MCF 10A (cell line): ENCODE measurements at regions not wholly inside any gene's neighbourhood (a gene's known extent, or its start where the extent isn't known, plus 50 kb on each side); places are given as distances from the start of the nearest gene placed in this dataset.

ENCODE experiments used
- BruUV-seq: library from RNA; stranded (reverse); fragments of 400-500 nt; replicated peaks from 2 replicates; lab custom pipeline; 2021; lab: Mats Ljungman, UMichigan
- CTCF ChIA-PET: fragments of 300-600 bp; sonication (Branson Sonifier 250); formaldehyde crosslinking; extraction: SDS; loops from one replicate; lab custom pipeline; 2021; ENCODE audit warnings: antibody characterized with exemption, inconsistent platforms; lab: Yijun Ruan, JAX
- POLR2A ChIA-PET: fragments of 300-600, 350-650 bp; sonication (Branson Sonifier 250); formaldehyde crosslinking; extraction: SDS; loops from one replicate; lab custom pipeline; 2020; ENCODE audit warnings: antibody characterized with exemption, inconsistent platforms; lab: Yijun Ruan, JAX
- DNase-seq: peaks from one replicate; pipeline ENCODE4 v3.0.0-alpha.2; 2018; ENCODE audit not compliant: unreplicated experiment
- H3K27ac Mint-ChIP-seq: one replicate; pipeline ENCODE4 v1.8.0; 2022; ENCODE audit warnings: mild to moderate bottlenecking, low read depth, mixed read lengths; ENCODE audit not compliant: unreplicated experiment
- H3K27me3 Mint-ChIP-seq: one replicate; pipeline ENCODE4 v1.8.0; 2022; ENCODE audit warnings: mixed read lengths; ENCODE audit not compliant: insufficient read depth, unreplicated experiment
- H3K36me3 Mint-ChIP-seq: one replicate; pipeline ENCODE4 v1.8.0; 2022; ENCODE audit warnings: mild to moderate bottlenecking, moderate library complexity, mixed read lengths; ENCODE audit not compliant: insufficient read depth, unreplicated experiment
- H3K4me1 Mint-ChIP-seq: one replicate; pipeline ENCODE4 v1.8.0; 2022; ENCODE audit warnings: mixed read lengths; ENCODE audit not compliant: insufficient read depth, unreplicated experiment
- H3K4me3 Mint-ChIP-seq: one replicate; pipeline ENCODE4 v1.8.0; 2022; ENCODE audit warnings: mild to moderate bottlenecking, moderate library complexity, mixed read lengths; ENCODE audit not compliant: unreplicated experiment
- H3K9me3 Mint-ChIP-seq: one replicate; pipeline ENCODE4 v1.8.0; 2022; ENCODE audit warnings: mixed read lengths; ENCODE audit not compliant: unreplicated experiment
- intact Hi-C: fragments of 100-400 bp; cut with micrococcal nuclease; formaldehyde crosslinking; loops from 2 replicates; pipeline ENCODE4 v1.14.1; 2022
- TF ChIP-seq, protein P1 (sequence below): fragments of 200-600 bp; IDR thresholded peaks from one replicate; pipeline ENCODE4 v1.8.0; 2022; ENCODE audit warnings: antibody characterized with exemption, mild to moderate bottlenecking; ENCODE audit not compliant: unreplicated experiment

DNA sequence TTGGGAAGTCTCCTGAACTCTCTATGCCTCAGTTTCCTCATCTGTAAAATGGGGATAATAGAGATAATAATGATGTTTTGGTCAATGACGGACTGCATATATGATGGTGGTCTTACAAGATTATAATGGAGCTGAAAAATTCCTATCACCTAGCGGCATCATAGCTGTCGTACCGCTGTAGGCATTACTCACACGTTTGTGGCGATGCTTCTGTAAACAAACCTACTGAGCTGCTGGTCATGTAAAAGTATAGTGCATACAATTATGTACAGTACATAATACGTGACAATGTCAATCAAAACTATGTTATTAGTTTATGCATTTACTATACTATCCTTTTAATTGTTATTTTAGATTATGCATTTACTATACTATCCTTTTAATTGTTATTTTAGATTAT lies 339.1 kb upstream of the NPVF start:
- ChIA-PET CTCF (interaction anchor here (0.6 to 10.8 kb wide), 24 partner anchors 11 to 812 kb away, joined by 3 to 173 read pairs (median 4); no protein-coding TSS in a partner anchor), POLR2A (no interaction called here)
- BruUV-seq: no TSS peak
- DNase-seq: no peak
- H3K4me1 Mint-ChIP-seq: no peaks in the 10 kb centered on the region
- intact Hi-C loops: no loop called here
- H3K36me3 Mint-ChIP-seq: no peaks in the 10 kb centered on the region
- H3K4me3 Mint-ChIP-seq: no peak overlapping the region
- H3K9me3 Mint-ChIP-seq: no peaks in the 10 kb centered on the region
- TF ChIP-seq, protein P1, sequence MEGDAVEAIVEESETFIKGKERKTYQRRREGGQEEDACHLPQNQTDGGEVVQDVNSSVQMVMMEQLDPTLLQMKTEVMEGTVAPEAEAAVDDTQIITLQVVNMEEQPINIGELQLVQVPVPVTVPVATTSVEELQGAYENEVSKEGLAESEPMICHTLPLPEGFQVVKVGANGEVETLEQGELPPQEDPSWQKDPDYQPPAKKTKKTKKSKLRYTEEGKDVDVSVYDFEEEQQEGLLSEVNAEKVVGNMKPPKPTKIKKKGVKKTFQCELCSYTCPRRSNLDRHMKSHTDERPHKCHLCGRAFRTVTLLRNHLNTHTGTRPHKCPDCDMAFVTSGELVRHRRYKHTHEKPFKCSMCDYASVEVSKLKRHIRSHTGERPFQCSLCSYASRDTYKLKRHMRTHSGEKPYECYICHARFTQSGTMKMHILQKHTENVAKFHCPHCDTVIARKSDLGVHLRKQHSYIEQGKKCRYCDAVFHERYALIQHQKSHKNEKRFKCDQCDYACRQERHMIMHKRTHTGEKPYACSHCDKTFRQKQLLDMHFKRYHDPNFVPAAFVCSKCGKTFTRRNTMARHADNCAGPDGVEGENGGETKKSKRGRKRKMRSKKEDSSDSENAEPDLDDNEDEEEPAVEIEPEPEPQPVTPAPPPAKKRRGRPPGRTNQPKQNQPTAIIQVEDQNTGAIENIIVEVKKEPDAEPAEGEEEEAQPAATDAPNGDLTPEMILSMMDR: no peak
- no peak overlapping the region for H3K27ac Mint-ChIP-seq
- peaks cover 39% of the 10 kb centered on the region for H3K27me3 Mint-ChIP-seq

DNA sequence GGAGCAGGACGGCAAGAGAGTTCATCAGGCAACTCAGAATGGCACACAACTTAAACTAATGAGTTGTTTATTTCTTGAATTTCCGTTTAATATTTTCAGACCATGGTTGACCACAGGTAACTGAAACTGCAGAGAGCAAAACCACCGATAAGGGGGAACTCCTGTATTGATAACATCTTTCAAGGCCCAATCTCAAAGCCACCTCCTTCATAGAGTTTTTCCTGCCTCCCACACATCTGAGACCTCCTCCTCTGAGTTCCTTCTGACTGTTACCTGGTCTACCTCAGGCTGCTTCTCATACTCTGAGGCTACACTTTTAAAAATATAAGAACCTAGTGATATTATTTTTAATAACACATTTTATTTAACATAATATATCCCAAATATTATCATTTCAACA lies 341.5 kb upstream of the NPVF start:
- CTCF ChIA-PET: interaction anchor here (1.1 kb wide), 1 partner anchor 310 kb away, joined by 5 read pairs; no protein-coding TSS in a partner anchor
- Mint-ChIP-seq H3K9me3 (no peaks in the 10 kb centered on the region), H3K4me1 (no peaks in the 10 kb centered on the region), H3K27ac (no peak overlapping the region), H3K27me3 (peaks cover 39% of the 10 kb centered on the region), H3K4me3 (no peak overlapping the region), H3K36me3 (no peaks in the 10 kb centered on the region)
- BruUV-seq: no TSS peak
- TF ChIP-seq, protein P1: no peak
- intact Hi-C loops: no loop called here
- POLR2A ChIA-PET: interaction anchor here (0.6 kb wide), 1 partner anchor 12 kb away, joined by 4 read pairs; no protein-coding TSS in a partner anchor
- DNase-seq: no peak

DNA sequence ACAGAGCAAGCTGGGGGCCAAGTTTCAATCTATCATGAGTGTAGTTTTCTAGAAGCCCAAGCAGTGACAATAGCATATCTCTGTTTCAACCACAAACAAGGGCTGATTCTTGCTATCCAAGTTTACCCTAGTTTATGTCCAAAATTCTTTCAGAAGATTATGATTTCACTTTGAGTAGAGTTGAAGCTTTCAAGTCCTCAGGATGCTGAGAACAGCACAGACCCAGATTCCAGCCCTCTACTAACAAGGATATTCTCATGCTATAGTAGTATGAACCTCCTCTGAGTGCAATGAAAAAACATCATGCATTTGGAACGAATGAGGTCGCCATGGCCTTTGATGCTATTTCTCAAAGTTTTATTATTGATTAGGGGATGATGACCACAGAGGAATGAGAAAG lies 344.1 kb upstream of the NPVF start:
- H3K27me3 Mint-ChIP-seq: peaks cover 55% of the 10 kb centered on the region
- no peaks in the 10 kb centered on the region for H3K36me3 Mint-ChIP-seq
- ChIA-PET CTCF (interaction anchor here (1.0 to 1.7 kb wide), 3 partner anchors 180 to 279 kb away, joined by 3 to 5 read pairs (median 4); no protein-coding TSS in a partner anchor), POLR2A (no interaction called here)
- no peak for DNase-seq
- no TSS peak for BruUV-seq
- H3K4me3 Mint-ChIP-seq: no peak overlapping the region
- intact Hi-C loops: no loop called here
- no peaks in the 10 kb centered on the region for H3K4me1 Mint-ChIP-seq
- no peaks in the 10 kb centered on the region for H3K9me3 Mint-ChIP-seq
- TF ChIP-seq, protein P1: no peak
- H3K27ac Mint-ChIP-seq: no peak overlapping the region

DNA sequence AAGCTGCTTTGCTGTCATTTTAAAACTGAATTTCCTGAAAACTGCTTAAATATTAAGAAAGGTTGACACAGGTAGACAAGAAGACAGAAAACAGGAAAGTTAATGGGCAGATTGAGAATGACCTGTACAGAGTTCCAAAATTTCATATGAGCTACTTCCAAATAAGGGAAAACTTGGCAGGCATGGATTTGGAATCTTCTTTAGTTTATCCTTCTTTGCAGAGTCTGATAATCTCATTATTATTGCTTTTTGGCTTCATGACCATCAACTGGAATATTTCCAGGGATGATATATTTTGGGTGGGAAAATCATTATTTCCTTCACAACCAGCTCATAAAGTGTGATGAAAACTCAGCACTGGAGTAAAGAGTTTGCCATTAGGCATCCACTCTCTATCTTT lies 346.5 kb upstream of the NPVF start:
- no TSS peak for BruUV-seq
- H3K4me3 Mint-ChIP-seq: no peak overlapping the region

More for the DNA sequence above, 346.5 kb upstream of the NPVF start:
- no peak for DNase-seq
- ChIA-PET POLR2A (no interaction called here), CTCF (interaction anchor here (1.2 to 1.7 kb wide), 5 partner anchors 10 to 315 kb away, joined by 4 to 11 read pairs (median 7); no protein-coding TSS in a partner anchor)
- intact Hi-C loops: no loop called here
- no peaks in the 10 kb centered on the region for H3K9me3 Mint-ChIP-seq
- H3K27me3 Mint-ChIP-seq: peaks cover 77% of the 10 kb centered on the region
- no peaks in the 10 kb centered on the region for H3K4me1 Mint-ChIP-seq
- no peak overlapping the region for H3K27ac Mint-ChIP-seq
- H3K36me3 Mint-ChIP-seq: no peaks in the 10 kb centered on the region
- TF ChIP-seq, protein P1: no peak
